DOHH2 (cell line): ENCODE measurements at regions not wholly inside any gene's neighbourhood (a gene's known extent, or its start where the extent isn't known, plus 50 kb on each side); places are given as distances from the start of the nearest gene placed in this dataset.

Experiments
- H3F3A ChIP-seq: fragments of 200-600 bp; sonication (generic), shearing (Covaris generic); 2 replicates; pipeline ENCODE4 v1.6.0; 2016; ENCODE audit warnings: antibody characterized with exemption, mild to moderate bottlenecking; ENCODE audit not compliant: control insufficient read depth, insufficient read depth
- H3K27ac ChIP-seq: fragments of 200-600 bp; sonication (generic); 2 replicates; pipeline ENCODE4 v1.5.1; 2014; ENCODE audit warnings: low read depth, mild to moderate bottlenecking, low read length, moderate library complexity
- H3K27me3 ChIP-seq: fragments of 200-600 bp; sonication (generic); 2 replicates; pipeline ENCODE4 v1.6.1; 2014; ENCODE audit warnings: mild to moderate bottlenecking, low read length, mixed read lengths; ENCODE audit not compliant: control insufficient read depth
- H3K36me3 ChIP-seq: fragments of 200-600 bp; sonication (generic); 2 replicates; pipeline ENCODE4 v1.6.1; 2014; ENCODE audit warnings: mild to moderate bottlenecking, low read length, moderate library complexity, mixed read lengths; ENCODE audit not compliant: control insufficient read depth
- H3K4me1 ChIP-seq: fragments of 200-600 bp; sonication (generic); 2 replicates; pipeline ENCODE4 v1.6.1; 2014; ENCODE audit warnings: mild to moderate bottlenecking, low read length, mixed read lengths; ENCODE audit not compliant: control insufficient read depth
- H3K4me2 ChIP-seq: fragments of 200-600 bp; sonication (generic); 2 replicates; pipeline ENCODE4 v1.6.0; 2014; ENCODE audit warnings: mild to moderate bottlenecking, low read length, moderate library complexity
- H3K4me3 ChIP-seq: fragments of 200-600 bp; sonication (generic); 2 replicates; pipeline ENCODE4 v1.5.1; 2014; ENCODE audit warnings: mild to moderate bottlenecking, low read length, mixed read lengths
- H3K79me2 ChIP-seq: fragments of 200-600 bp; sonication (generic); 2 replicates; pipeline ENCODE4 v1.6.1; 2014; ENCODE audit warnings: mild to moderate bottlenecking, low read length, mixed read lengths; ENCODE audit not compliant: control insufficient read depth
- H3K9me2 ChIP-seq: fragments of 200-600 bp; sonication (generic); replicated peaks from 2 replicates; pipeline ENCODE4 v1.6.1; 2014; ENCODE audit warnings: mild to moderate bottlenecking, low read length, mixed read lengths; ENCODE audit not compliant: control insufficient read depth
- H3K9me3 ChIP-seq: fragments of 200-600 bp; sonication (generic); 2 replicates; pipeline ENCODE4 v1.6.1; 2014; ENCODE audit warnings: antibody characterized with exemption, low read length, mixed read lengths; ENCODE audit not compliant: control insufficient read depth, insufficient read depth
- H4K20me1 ChIP-seq: fragments of 200-600 bp; sonication (generic); 2 replicates; pipeline ENCODE4 v1.6.0; 2014; ENCODE audit warnings: low read depth, mild to moderate bottlenecking, antibody characterized with exemption, low read length, moderate library complexity; ENCODE audit not compliant: control insufficient read depth, insufficient read depth
- CTCF ChIP-seq: fragments of 200-600 bp; sonication (generic); IDR thresholded peaks from one replicate; pipeline ENCODE4 v1.5.1; 2014; ENCODE audit warnings: antibody characterized with exemption, mild to moderate bottlenecking, low read depth, low read length; ENCODE audit not compliant: poor library complexity, severe bottlenecking
- EZH2phosphoT487 ChIP-seq: fragments of 200-600 bp; sonication (generic); IDR thresholded peaks from 2 replicates; pipeline ENCODE4 v1.6.1; 2017; ENCODE audit warnings: borderline replicate concordance, mild to moderate bottlenecking, antibody characterized with exemption, low read length, moderate library complexity, mixed read lengths

- H3K36me3 ChIP-seq: no peaks in the 10 kb centered on the region
- H3K9me3 ChIP-seq: no peaks in the 10 kb centered on the region
- no peaks in the 10 kb centered on the region for H3F3A ChIP-seq
- H3K27me3 ChIP-seq: no peaks in the 10 kb centered on the region
- no peaks in the 10 kb centered on the region for H3K79me2 ChIP-seq
- H3K4me1 ChIP-seq: no peaks in the 10 kb centered on the region
- H4K20me1 ChIP-seq: no peaks in the 10 kb centered on the region
- H3K4me3 ChIP-seq: no peak overlapping the region
- TF ChIP-seq EZH2phosphoT487: no peak
- TF ChIP-seq CTCF: no peak
- no peak overlapping the region for H3K4me2 ChIP-seq
- H3K27ac ChIP-seq: no peak overlapping the region
- H3K9me2 ChIP-seq: no peaks in the 10 kb centered on the region
These were observed 163.2 kb downstream of the TMEM167A start for GRCh38 chr5:82913971-82914370.

GRCh38 chr5:82912462-82912861 lies 164.7 kb downstream of the TMEM167A start:
- TF ChIP-seq EZH2phosphoT487: no peak
- TF ChIP-seq CTCF: no peak
- Histone ChIP-seq H4K20me1 (no peaks in the 10 kb centered on the region), H3K9me2 (no peaks in the 10 kb centered on the region), H3K27ac (no peak overlapping the region), H3K27me3 (no peaks in the 10 kb centered on the region), H3F3A (no peaks in the 10 kb centered on the region), H3K4me2 (no peak overlapping the region), H3K4me1 (no peaks in the 10 kb centered on the region), H3K79me2 (no peaks in the 10 kb centered on the region), H3K4me3 (no peak overlapping the region), H3K36me3 (no peaks in the 10 kb centered on the region), H3K9me3 (no peaks in the 10 kb centered on the region)

- Histone ChIP-seq H3K9me3 (no peaks in the 10 kb centered on the region), H3K4me1 (no peaks in the 10 kb centered on the region), H3K27me3 (no peaks in the 10 kb centered on the region), H3K79me2 (no peaks in the 10 kb centered on the region), H3K9me2 (no peaks in the 10 kb centered on the region), H4K20me1 (no peaks in the 10 kb centered on the region), H3K36me3 (no peaks in the 10 kb centered on the region), H3K4me2 (no peak overlapping the region), H3F3A (no peaks in the 10 kb centered on the region), H3K4me3 (no peak overlapping the region), H3K27ac (no peak overlapping the region)
- no peak for TF ChIP-seq CTCF
- TF ChIP-seq EZH2phosphoT487: no peak
These were observed 165.3 kb downstream of the TMEM167A start for GRCh38 chr5:82911910-82912309.

- Histone ChIP-seq H3K4me1 (no peaks in the 10 kb centered on the region), H3K79me2 (no peaks in the 10 kb centered on the region), H3K9me2 (no peaks in the 10 kb centered on the region), H3K4me2 (no peak overlapping the region), H3K27ac (no peak overlapping the region), H3F3A (no peaks in the 10 kb centered on the region), H4K20me1 (no peaks in the 10 kb centered on the region), H3K36me3 (no peaks in the 10 kb centered on the region), H3K27me3 (no peaks in the 10 kb centered on the region), H3K9me3 (no peaks in the 10 kb centered on the region), H3K4me3 (no peak overlapping the region)
- TF ChIP-seq EZH2phosphoT487: no peak
- TF ChIP-seq CTCF: no peak
These were observed 166.3 kb downstream of the TMEM167A start for GRCh38 chr5:82910905-82911304.
